Activated naive CD8-positive, alpha-beta T cell treated with anti-CD3 and anti-CD28 coated beads, Interleukin-2, amount 50 U/mL, for 16 hours (primary cell): ENCODE measurements at regions not wholly inside any gene's neighbourhood (a gene's known extent, or its start where the extent isn't known, plus 50 kb on each side); places are given as distances from the start of the nearest gene placed in this dataset.

Source experiments
- DNase-seq: peaks from one replicate; pipeline ENCODE4 v3.0.0-alpha.2; 2020; ENCODE audit warnings: low read depth, low spot score

GRCh38 chr7:25882151-25882773 is 269.7 kb upstream of the NFE2L3 start:
- DNase-seq, result no peak

GRCh38 chr7:25884265-25884828 is 267.7 kb upstream of the NFE2L3 start:
- DNase-seq, result no peak

GRCh38 chr7:25885057-25885576 is 266.9 kb upstream of the NFE2L3 start:
- DNase-seq, result no peak

GRCh38 chr7:25886387-25887240 is 265.4 kb upstream of the NFE2L3 start:
- DNase-seq, result no peak

- DNase-seq, result no peak
Measured at GRCh38 chr7:25887266-25887665, 264.7 kb upstream of the NFE2L3 start.

GRCh38 chr7:25887795-25888559 is 264.0 kb upstream of the NFE2L3 start:
- DNase-seq, result no peak

GRCh38 chr7:25889765-25890164 is 262.2 kb upstream of the NFE2L3 start:
- DNase-seq, result no peak

GRCh38 chr7:25891591-25891990 is 260.4 kb upstream of the NFE2L3 start:
- DNase-seq, result no peak

- DNase-seq, result no peak
Measured at GRCh38 chr7:25893436-25893835, 258.6 kb upstream of the NFE2L3 start.

GRCh38 chr7:25894002-25894901 is 257.7 kb upstream of the NFE2L3 start:
- DNase-seq, result no peak

GRCh38 chr7:25894902-25895791 is 256.9 kb upstream of the NFE2L3 start:
- peak; percentile 25 for DNase-seq

GRCh38 chr7:25895792-25896171 is 256.2 kb upstream of the NFE2L3 start:
- no peak for DNase-seq

- DNase-seq, result no peak
Measured at GRCh38 chr7:25897261-25897782, 254.7 kb upstream of the NFE2L3 start.

- DNase-seq, result no peak
Measured at GRCh38 chr7:25900245-25900644, 251.8 kb upstream of the NFE2L3 start.

- DNase-seq, result no peak
Measured at GRCh38 chr7:25900877-25901276, 251.1 kb upstream of the NFE2L3 start.

GRCh38 chr7:25901658-25902057 is 250.3 kb upstream of the NFE2L3 start:
- no peak for DNase-seq

- no peak for DNase-seq
Measured at GRCh38 chr7:25906003-25906402, 246.0 kb upstream of the NFE2L3 start.

GRCh38 chr7:25906760-25907159 is 245.2 kb upstream of the NFE2L3 start:
- DNase-seq, result no peak

- DNase-seq, result no peak
Measured at GRCh38 chr7:25907214-25907613, 244.8 kb upstream of the NFE2L3 start.

- DNase-seq, result no peak
Measured at GRCh38 chr7:25907731-25908130, 244.3 kb upstream of the NFE2L3 start.
